Liver (tissue), 8 donors: ENCODE measurements at regions not wholly inside any gene's neighbourhood (a gene's known extent, or its start where the extent isn't known, plus 50 kb on each side); places are given as distances from the start of the nearest gene placed in this dataset.

Experiments used
- DNase-seq: peaks from one replicate; pipeline ENCODE4 v3.0.0-alpha.2; 2017; ENCODE audit warnings: low spot score
- H3K27ac ChIP-seq, 2 donors: one replicate each; pipeline ENCODE4 v1.7.0; 2013; ENCODE audit warnings: inconsistent platforms in 2 of 2, low read length in 2 of 2, control low read depth in 1 of 2, low read depth in 1 of 2, mild to moderate bottlenecking in 1 of 2
- H3K27me3 ChIP-seq, 4 donors: one replicate each; pipeline versions ENCODE4 v1.6.1 to v1.7.0; 2013; ENCODE audit warnings: low read length in 3 of 4, inconsistent platforms in 1 of 4, mild to moderate bottlenecking in 1 of 4, moderate library complexity in 1 of 4; ENCODE audit not compliant: control insufficient read depth in 4 of 4, insufficient read depth in 4 of 4
- H3K36me3 ChIP-seq, 4 donors: one replicate each; pipeline versions ENCODE4 v1.6.1 to v1.7.0; 2013; ENCODE audit warnings: low read length in 3 of 4, mild to moderate bottlenecking in 3 of 4, low read depth in 1 of 4, moderate library complexity in 1 of 4; ENCODE audit not compliant: control insufficient read depth in 4 of 4, insufficient read depth in 3 of 4
- H3K4me1 ChIP-seq, 4 donors: one replicate each; pipeline versions ENCODE4 v1.6.1 to v1.7.0; 2013; ENCODE audit warnings: low read length in 3 of 4, mild to moderate bottlenecking in 3 of 4, moderate library complexity in 1 of 4; ENCODE audit not compliant: control insufficient read depth in 4 of 4, insufficient read depth in 4 of 4
- H3K4me3 ChIP-seq, 3 donors: one replicate each; pipeline versions ENCODE4 v1.6.1 to v1.7.0; 2013; ENCODE audit warnings: low read length in 3 of 3, control low read depth in 1 of 3, low read depth in 1 of 3, mild to moderate bottlenecking in 1 of 3
- H3K9ac ChIP-seq, 2 donors: one replicate each; pipeline ENCODE4 v1.7.0; 2013; ENCODE audit warnings: low read length in 2 of 2, mild to moderate bottlenecking in 2 of 2, moderate library complexity in 2 of 2, control low read depth in 1 of 2, low read depth in 1 of 2
- H3K9me3 ChIP-seq, 4 donors: one replicate each; pipeline versions ENCODE4 v1.6.1 to v1.7.0; 2013; ENCODE audit warnings: low read length in 3 of 4; ENCODE audit not compliant: control insufficient read depth in 4 of 4
- EGR1 ChIP-seq, 2 donors: IDR thresholded peaks; 2 replicates each; pipeline ENCODE4 v1.6.1; 2016 to 2018; ENCODE audit warnings: antibody characterized with exemption in 2 of 2, low read depth in 2 of 2
- FOXA1 ChIP-seq: IDR thresholded peaks from 2 replicates; pipeline ENCODE4 v1.6.1; 2016; ENCODE audit warnings: antibody characterized with exemption
- FOXA2 ChIP-seq: IDR thresholded peaks from 2 replicates; pipeline ENCODE4 v1.6.1; 2016; ENCODE audit warnings: antibody characterized with exemption
- GABPA ChIP-seq, 2 donors: IDR thresholded peaks in 1 of 2; conservative IDR thresholded peaks in 1 of 2; 2 replicates each; pipeline ENCODE4 v1.6.1; 2016; ENCODE audit warnings: antibody characterized with exemption in 2 of 2, mild to moderate bottlenecking in 1 of 2, moderate library complexity in 1 of 2
- HNF4A ChIP-seq, 2 donors: conservative IDR thresholded peaks; 2 replicates each; pipeline ENCODE4 v1.6.1; 2016; ENCODE audit warnings: antibody characterized with exemption in 2 of 2, mild to moderate bottlenecking in 2 of 2
- HNF4G ChIP-seq: IDR thresholded peaks from 2 replicates; pipeline ENCODE4 v1.6.1; 2016; ENCODE audit warnings: antibody characterized with exemption
- JUND ChIP-seq, 2 donors: IDR thresholded peaks; 2 replicates each; pipeline ENCODE4 v1.6.1; 2016; ENCODE audit warnings: antibody characterized with exemption in 2 of 2
- NR2F2 ChIP-seq: IDR thresholded peaks from 2 replicates; pipeline ENCODE4 v1.6.1; 2016; ENCODE audit warnings: antibody characterized with exemption
- RAD21 ChIP-seq, 2 donors: IDR thresholded peaks; 2 replicates each; pipeline ENCODE4 v1.6.1; 2016; ENCODE audit warnings: antibody characterized with exemption in 2 of 2, mild to moderate bottlenecking in 2 of 2
- REST ChIP-seq: IDR thresholded peaks from 2 replicates; pipeline ENCODE4 v1.6.1; 2016; ENCODE audit warnings: antibody characterized with exemption, mild to moderate bottlenecking
- RXRA ChIP-seq, 2 donors: IDR thresholded peaks; 2 replicates each; pipeline ENCODE4 v1.6.1; 2017 to 2018; ENCODE audit warnings: antibody characterized with exemption in 2 of 2, mild to moderate bottlenecking in 1 of 2
- SP1 ChIP-seq: IDR thresholded peaks from 2 replicates; pipeline ENCODE4 v1.6.1; 2018; ENCODE audit warnings: antibody characterized with exemption, mild to moderate bottlenecking
- TAF1 ChIP-seq: conservative IDR thresholded peaks from 2 replicates; pipeline ENCODE4 v1.6.1; 2016; ENCODE audit warnings: antibody characterized with exemption, mild to moderate bottlenecking
- YY1 ChIP-seq: IDR thresholded peaks from 2 replicates; pipeline ENCODE4 v1.6.1; 2016; ENCODE audit warnings: antibody characterized with exemption, mild to moderate bottlenecking
- WGBS: extraction: QIAGEN DNeasy Blood & Tissue Kit; methylation state at CpG from one replicate; pipeline ENCODE4 v1.1.7; 2013; 5-methylcytosine and 5-hydroxymethylcytosine counted together
- TF ChIP-seq, protein P1 (sequence below): fragments of 150-350 bp; IDR thresholded peaks from 2 replicates; pipeline ENCODE4 v1.5.1; 2017; ENCODE audit warnings: improper control_type of control experiment, low read depth, low read length; ENCODE audit not compliant: missing input control
- TF ChIP-seq, protein P2 (sequence below): IDR thresholded peaks from 2 replicates; pipeline ENCODE4 v1.6.1; 2016; ENCODE audit warnings: antibody characterized with exemption
- TF ChIP-seq, protein P3 (sequence below): IDR thresholded peaks from 2 replicates; pipeline ENCODE4 v1.6.1; 2016; ENCODE audit warnings: antibody characterized with exemption
- TF ChIP-seq, protein P4 (sequence below): IDR thresholded peaks from 2 replicates; pipeline ENCODE4 v1.6.1; 2016; ENCODE audit warnings: antibody characterized with exemption
- donor health status: healthy.
- donor health status: healthy.
- donor health status: healthy.
- donor health status: healthy.
- donor health status: healthy.

GRCh38 chr16:73418051-73418450, 370.1 kb upstream of the ZFHX3 start:
- Histone ChIP-seq H3K4me3 (no peak overlapping the region), H3K4me1 (no peaks in the 10 kb centered on the region), H3K27me3 (peaks cover 0 to 3% (median 0%) of the 10 kb centered on the region in 4 donors), H3K36me3 (no peaks in the 10 kb centered on the region), H3K9me3 (no peaks in the 10 kb centered on the region), H3K9ac (no peak overlapping the region), H3K27ac (no peak overlapping the region)
- TF ChIP-seq, protein P1, sequence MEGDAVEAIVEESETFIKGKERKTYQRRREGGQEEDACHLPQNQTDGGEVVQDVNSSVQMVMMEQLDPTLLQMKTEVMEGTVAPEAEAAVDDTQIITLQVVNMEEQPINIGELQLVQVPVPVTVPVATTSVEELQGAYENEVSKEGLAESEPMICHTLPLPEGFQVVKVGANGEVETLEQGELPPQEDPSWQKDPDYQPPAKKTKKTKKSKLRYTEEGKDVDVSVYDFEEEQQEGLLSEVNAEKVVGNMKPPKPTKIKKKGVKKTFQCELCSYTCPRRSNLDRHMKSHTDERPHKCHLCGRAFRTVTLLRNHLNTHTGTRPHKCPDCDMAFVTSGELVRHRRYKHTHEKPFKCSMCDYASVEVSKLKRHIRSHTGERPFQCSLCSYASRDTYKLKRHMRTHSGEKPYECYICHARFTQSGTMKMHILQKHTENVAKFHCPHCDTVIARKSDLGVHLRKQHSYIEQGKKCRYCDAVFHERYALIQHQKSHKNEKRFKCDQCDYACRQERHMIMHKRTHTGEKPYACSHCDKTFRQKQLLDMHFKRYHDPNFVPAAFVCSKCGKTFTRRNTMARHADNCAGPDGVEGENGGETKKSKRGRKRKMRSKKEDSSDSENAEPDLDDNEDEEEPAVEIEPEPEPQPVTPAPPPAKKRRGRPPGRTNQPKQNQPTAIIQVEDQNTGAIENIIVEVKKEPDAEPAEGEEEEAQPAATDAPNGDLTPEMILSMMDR: no peak
- TF ChIP-seq RAD21 (IDR thresholded peaks at IDR 0.05) (no peak), EGR1 (IDR thresholded peaks at IDR 0.05; ENCODE audit: low read depth in 2 of 2) (no peak), REST (no peak), HNF4A (conservative IDR thresholded peaks at IDR 0.05) (no peak), YY1 (no peak), JUND (IDR thresholded peaks at IDR 0.05) (no peak), TAF1 (no peak), HNF4G (no peak), SP1 (no peak), FOXA1 (no peak), RXRA (IDR thresholded peaks at IDR 0.05) (no peak), NR2F2 (no peak), FOXA2 (no peak), GABPA (IDR thresholded peaks at IDR 0.05 in 1 of 2, conservative IDR thresholded peaks at IDR 0.05 in 1 of 2) (no peak)
- TF ChIP-seq, protein P2, sequence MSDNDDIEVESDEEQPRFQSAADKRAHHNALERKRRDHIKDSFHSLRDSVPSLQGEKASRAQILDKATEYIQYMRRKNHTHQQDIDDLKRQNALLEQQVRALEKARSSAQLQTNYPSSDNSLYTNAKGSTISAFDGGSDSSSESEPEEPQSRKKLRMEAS: no peak
- TF ChIP-seq, protein P3, sequence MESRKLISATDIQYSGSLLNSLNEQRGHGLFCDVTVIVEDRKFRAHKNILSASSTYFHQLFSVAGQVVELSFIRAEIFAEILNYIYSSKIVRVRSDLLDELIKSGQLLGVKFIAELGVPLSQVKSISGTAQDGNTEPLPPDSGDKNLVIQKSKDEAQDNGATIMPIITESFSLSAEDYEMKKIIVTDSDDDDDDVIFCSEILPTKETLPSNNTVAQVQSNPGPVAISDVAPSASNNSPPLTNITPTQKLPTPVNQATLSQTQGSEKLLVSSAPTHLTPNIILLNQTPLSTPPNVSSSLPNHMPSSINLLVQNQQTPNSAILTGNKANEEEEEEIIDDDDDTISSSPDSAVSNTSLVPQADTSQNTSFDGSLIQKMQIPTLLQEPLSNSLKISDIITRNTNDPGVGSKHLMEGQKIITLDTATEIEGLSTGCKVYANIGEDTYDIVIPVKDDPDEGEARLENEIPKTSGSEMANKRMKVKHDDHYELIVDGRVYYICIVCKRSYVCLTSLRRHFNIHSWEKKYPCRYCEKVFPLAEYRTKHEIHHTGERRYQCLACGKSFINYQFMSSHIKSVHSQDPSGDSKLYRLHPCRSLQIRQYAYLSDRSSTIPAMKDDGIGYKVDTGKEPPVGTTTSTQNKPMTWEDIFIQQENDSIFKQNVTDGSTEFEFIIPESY: no peak
- TF ChIP-seq, protein P4, sequence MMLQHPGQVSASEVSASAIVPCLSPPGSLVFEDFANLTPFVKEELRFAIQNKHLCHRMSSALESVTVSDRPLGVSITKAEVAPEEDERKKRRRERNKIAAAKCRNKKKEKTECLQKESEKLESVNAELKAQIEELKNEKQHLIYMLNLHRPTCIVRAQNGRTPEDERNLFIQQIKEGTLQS: no peak
- no peak for DNase-seq
- WGBS: 69% methylated on average over 8 of the region's 8 CpGs
